ENCODE measurements at regions not wholly inside any gene's neighbourhood (a gene's known extent, or its start where the extent isn't known, plus 50 kb on each side); places are given as distances from the start of the nearest gene placed in this dataset.

DNA sequence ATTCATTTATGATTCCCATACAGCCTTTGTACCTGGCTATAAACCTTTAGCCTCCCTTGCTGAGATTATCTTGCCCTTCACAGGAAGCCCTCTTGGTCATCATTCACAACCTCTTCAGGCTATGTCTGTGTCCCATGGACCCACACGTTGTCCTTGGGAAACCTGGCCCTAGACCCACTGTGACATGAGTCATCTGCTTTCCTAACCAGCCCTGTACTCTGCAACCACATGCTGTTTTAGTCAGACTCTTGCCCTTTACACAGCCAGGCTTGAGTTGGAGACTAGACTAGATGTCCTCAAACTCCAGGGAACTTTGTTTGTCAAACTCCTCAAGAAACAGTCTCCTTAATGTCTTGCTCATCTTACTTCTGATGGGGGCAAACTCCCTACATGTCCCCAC lies 229.3 kb upstream of the ZSWIM2 start:
- Histone ChIP-seq H3K4me3 (replicated peaks; ENCODE audit: insufficient read depth, low read length) (no peak overlapping the region), H3K27me3 (ENCODE audit: insufficient read depth, poor library complexity, severe bottlenecking) (no peaks in the 10 kb centered on the region), H3K27ac (replicated peaks) (no peak overlapping the region)
- DNase-seq (ENCODE audit: low read depth in 1 of 2, low spot score in 1 of 2), result no peak
- TF ChIP-seq POLR2AphosphoS5 (IDR thresholded peaks at IDR 0.05; ENCODE audit: low read depth) (no peak), GABPA (IDR thresholded peaks at IDR 0.05; ENCODE audit: low read depth) (no peak), SPI1 (IDR thresholded peaks at IDR 0.05; ENCODE audit: borderline replicate concordance, low read depth) (no peak)
- TF ChIP-seq, protein P1, sequence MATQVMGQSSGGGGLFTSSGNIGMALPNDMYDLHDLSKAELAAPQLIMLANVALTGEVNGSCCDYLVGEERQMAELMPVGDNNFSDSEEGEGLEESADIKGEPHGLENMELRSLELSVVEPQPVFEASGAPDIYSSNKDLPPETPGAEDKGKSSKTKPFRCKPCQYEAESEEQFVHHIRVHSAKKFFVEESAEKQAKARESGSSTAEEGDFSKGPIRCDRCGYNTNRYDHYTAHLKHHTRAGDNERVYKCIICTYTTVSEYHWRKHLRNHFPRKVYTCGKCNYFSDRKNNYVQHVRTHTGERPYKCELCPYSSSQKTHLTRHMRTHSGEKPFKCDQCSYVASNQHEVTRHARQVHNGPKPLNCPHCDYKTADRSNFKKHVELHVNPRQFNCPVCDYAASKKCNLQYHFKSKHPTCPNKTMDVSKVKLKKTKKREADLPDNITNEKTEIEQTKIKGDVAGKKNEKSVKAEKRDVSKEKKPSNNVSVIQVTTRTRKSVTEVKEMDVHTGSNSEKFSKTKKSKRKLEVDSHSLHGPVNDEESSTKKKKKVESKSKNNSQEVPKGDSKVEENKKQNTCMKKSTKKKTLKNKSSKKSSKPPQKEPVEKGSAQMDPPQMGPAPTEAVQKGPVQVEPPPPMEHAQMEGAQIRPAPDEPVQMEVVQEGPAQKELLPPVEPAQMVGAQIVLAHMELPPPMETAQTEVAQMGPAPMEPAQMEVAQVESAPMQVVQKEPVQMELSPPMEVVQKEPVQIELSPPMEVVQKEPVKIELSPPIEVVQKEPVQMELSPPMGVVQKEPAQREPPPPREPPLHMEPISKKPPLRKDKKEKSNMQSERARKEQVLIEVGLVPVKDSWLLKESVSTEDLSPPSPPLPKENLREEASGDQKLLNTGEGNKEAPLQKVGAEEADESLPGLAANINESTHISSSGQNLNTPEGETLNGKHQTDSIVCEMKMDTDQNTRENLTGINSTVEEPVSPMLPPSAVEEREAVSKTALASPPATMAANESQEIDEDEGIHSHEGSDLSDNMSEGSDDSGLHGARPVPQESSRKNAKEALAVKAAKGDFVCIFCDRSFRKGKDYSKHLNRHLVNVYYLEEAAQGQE (IDR thresholded peaks at IDR 0.05; ENCODE audit: insufficient replicate concordance, low read depth), result no peak
- TF ChIP-seq, protein P2, sequence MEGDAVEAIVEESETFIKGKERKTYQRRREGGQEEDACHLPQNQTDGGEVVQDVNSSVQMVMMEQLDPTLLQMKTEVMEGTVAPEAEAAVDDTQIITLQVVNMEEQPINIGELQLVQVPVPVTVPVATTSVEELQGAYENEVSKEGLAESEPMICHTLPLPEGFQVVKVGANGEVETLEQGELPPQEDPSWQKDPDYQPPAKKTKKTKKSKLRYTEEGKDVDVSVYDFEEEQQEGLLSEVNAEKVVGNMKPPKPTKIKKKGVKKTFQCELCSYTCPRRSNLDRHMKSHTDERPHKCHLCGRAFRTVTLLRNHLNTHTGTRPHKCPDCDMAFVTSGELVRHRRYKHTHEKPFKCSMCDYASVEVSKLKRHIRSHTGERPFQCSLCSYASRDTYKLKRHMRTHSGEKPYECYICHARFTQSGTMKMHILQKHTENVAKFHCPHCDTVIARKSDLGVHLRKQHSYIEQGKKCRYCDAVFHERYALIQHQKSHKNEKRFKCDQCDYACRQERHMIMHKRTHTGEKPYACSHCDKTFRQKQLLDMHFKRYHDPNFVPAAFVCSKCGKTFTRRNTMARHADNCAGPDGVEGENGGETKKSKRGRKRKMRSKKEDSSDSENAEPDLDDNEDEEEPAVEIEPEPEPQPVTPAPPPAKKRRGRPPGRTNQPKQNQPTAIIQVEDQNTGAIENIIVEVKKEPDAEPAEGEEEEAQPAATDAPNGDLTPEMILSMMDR (IDR thresholded peaks at IDR 0.05; ENCODE audit: insufficient read depth, low read length), result no peak

DNA sequence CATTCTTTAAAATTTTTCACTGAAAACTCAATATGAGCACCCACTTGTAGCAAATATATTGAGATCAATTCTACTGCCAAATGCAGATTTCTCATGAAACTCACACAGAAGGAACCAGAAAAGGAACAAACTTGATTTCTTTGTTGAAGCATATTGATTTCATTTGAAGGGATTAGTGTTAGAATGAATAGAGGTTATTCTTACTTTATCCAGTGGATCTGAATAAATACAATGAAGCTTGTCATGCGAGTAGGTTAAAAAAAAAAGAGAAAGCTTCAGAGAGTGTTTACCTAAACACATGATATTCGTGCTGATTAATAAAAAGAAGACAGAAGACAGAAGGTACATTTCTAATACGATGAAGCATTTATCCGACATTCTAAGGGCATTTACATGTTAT lies 226.7 kb upstream of the ZSWIM2 start:
- Histone ChIP-seq H3K4me3 (replicated peaks; ENCODE audit: insufficient read depth, low read length) (no peak overlapping the region), H3K27me3 (ENCODE audit: insufficient read depth, poor library complexity, severe bottlenecking) (no peaks in the 10 kb centered on the region), H3K27ac (replicated peaks) (no peak overlapping the region)
- no peak for TF ChIP-seq SPI1 (IDR thresholded peaks at IDR 0.05; ENCODE audit: borderline replicate concordance, low read depth)
- TF ChIP-seq, protein P2 (IDR thresholded peaks at IDR 0.05; ENCODE audit: insufficient read depth, low read length), result no peak
- no peak for TF ChIP-seq GABPA (IDR thresholded peaks at IDR 0.05; ENCODE audit: low read depth)
- no peak for TF ChIP-seq POLR2AphosphoS5 (IDR thresholded peaks at IDR 0.05; ENCODE audit: low read depth)
- TF ChIP-seq, protein P1 (IDR thresholded peaks at IDR 0.05; ENCODE audit: insufficient replicate concordance, low read depth), result no peak
- DNase-seq (ENCODE audit: low read depth in 1 of 2, low spot score in 1 of 2), result no peak

GRCh38 chr2:187075199-187075635 lies 226.2 kb upstream of the ZSWIM2 start:
- H3K27me3 ChIP-seq (ENCODE audit: insufficient read depth, poor library complexity, severe bottlenecking), result no peaks in the 10 kb centered on the region
- no peak for DNase-seq (ENCODE audit: low read depth in 1 of 2, low spot score in 1 of 2)
- TF ChIP-seq, protein P2 (IDR thresholded peaks at IDR 0.05; ENCODE audit: insufficient read depth, low read length), result no peak
- TF ChIP-seq GABPA (IDR thresholded peaks at IDR 0.05; ENCODE audit: low read depth) (no peak), POLR2AphosphoS5 (IDR thresholded peaks at IDR 0.05; ENCODE audit: low read depth) (no peak), SPI1 (IDR thresholded peaks at IDR 0.05; ENCODE audit: borderline replicate concordance, low read depth) (no peak)
- TF ChIP-seq, protein P1 (IDR thresholded peaks at IDR 0.05; ENCODE audit: insufficient replicate concordance, low read depth), result no peak
- H3K4me3 ChIP-seq (replicated peaks; ENCODE audit: insufficient read depth, low read length), result no peak overlapping the region
- no peak overlapping the region for H3K27ac ChIP-seq (replicated peaks)
